NAMALWA (cell line): ENCODE measurements at regions not wholly inside any gene's neighbourhood (a gene's known extent, or its start where the extent isn't known, plus 50 kb on each side); places are given as distances from the start of the nearest gene placed in this dataset.

ENCODE experiments used
- DNase-seq: peaks from one replicate; pipeline ENCODE4 v3.0.0-alpha.2; 2015; ENCODE audit warnings: low spot score

GRCh38 chr18:42268186-42268725, 313.2 kb downstream of the PIK3C3 start:
- DNase-seq = no peak

GRCh38 chr18:42268798-42269197, 313.8 kb downstream of the PIK3C3 start:
- no peak for DNase-seq

GRCh38 chr18:42271647-42272414, 316.8 kb downstream of the PIK3C3 start:
- DNase-seq = no peak

GRCh38 chr18:42274488-42275137, 319.6 kb downstream of the PIK3C3 start:
- DNase-seq = peak; percentile 50

GRCh38 chr18:42275138-42275535, 320.1 kb downstream of the PIK3C3 start:
- no peak for DNase-seq

- DNase-seq = no peak
These were observed 321.1 kb downstream of the PIK3C3 start for GRCh38 chr18:42275949-42276730.

GRCh38 chr18:42281124-42281523, 326.1 kb downstream of the PIK3C3 start:
- no peak for DNase-seq

GRCh38 chr18:42281851-42282250, 326.8 kb downstream of the PIK3C3 start:
- DNase-seq = no peak

GRCh38 chr18:42287047-42287446, 332.0 kb downstream of the PIK3C3 start:
- DNase-seq = no peak

GRCh38 chr18:42288129-42288528, 333.1 kb downstream of the PIK3C3 start:
- DNase-seq = no peak

- no peak for DNase-seq
These were observed 334.5 kb downstream of the PIK3C3 start for GRCh38 chr18:42289526-42289925.

GRCh38 chr18:42290318-42291307, 335.6 kb downstream of the PIK3C3 start:
- DNase-seq = no peak

GRCh38 chr18:42292654-42293053, 337.6 kb downstream of the PIK3C3 start:
- no peak for DNase-seq

- DNase-seq = no peak
These were observed 341.2 kb downstream of the PIK3C3 start for GRCh38 chr18:42296192-42296591.

- no peak for DNase-seq
These were observed 341.7 kb downstream of the PIK3C3 start for GRCh38 chr18:42296723-42297122.

GRCh38 chr18:42298759-42299675, 344.0 kb downstream of the PIK3C3 start:
- peak; percentile 80 for DNase-seq

GRCh38 chr18:42305869-42306593, 351.0 kb downstream of the PIK3C3 start:
- DNase-seq = no peak

- no peak for DNase-seq
These were observed 351.6 kb downstream of the PIK3C3 start for GRCh38 chr18:42306594-42306980.

- no peak for DNase-seq
These were observed 355.9 kb downstream of the PIK3C3 start for GRCh38 chr18:42310956-42311355.

- DNase-seq = no peak
These were observed 371.7 kb downstream of the PIK3C3 start for GRCh38 chr18:42326752-42327151.
